ENCODE measurements at regions not wholly inside any gene's neighbourhood (a gene's known extent, or its start where the extent isn't known, plus 50 kb on each side); places are given as distances from the start of the nearest gene placed in this dataset.

- TF ChIP-seq CTCF (IDR thresholded peaks at IDR 0.05) = no peak
- TF ChIP-seq POLR2A (IDR thresholded peaks at IDR 0.05) = no peak
- TF ChIP-seq EP300 (IDR thresholded peaks at IDR 0.05) = no peak
These were observed 199.9 kb upstream of the SOX4 start for GRCh38 chr6:21393441-21394165.
